RPMI7951 (cell line): ENCODE measurements at regions not wholly inside any gene's neighbourhood (a gene's known extent, or its start where the extent isn't known, plus 50 kb on each side); places are given as distances from the start of the nearest gene placed in this dataset.

Experiments used
- DNase-seq: peaks from one replicate; pipeline ENCODE4 v3.0.0-alpha.2; 2012; ENCODE audit warnings: low read depth

- DNase-seq = no peak
Observed at GRCh38 chr11:109043315-109043714, 378.4 kb downstream of the DDX10 start.

GRCh38 chr11:109046284-109046992 lies 375.6 kb upstream of the C11orf87 start:
- no peak for DNase-seq

DNA sequence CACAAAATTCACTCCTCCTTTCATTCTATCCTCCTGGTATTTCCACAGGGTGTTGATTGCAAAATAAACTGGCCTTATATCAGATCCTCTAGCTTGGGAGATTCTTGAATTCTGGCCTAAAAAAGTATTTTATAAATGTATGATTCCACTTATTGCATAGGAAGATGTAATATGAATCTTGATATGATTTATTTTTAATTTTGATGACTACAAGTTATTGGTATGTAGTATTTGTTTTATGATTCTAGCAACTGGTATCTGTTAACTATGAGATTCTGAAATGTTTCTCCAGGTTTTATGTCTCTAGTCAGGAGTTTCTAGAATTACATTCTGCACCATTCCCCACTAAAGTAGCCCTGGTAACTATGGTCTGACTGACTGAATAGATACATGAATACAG lies 373.9 kb upstream of the C11orf87 start:
- no peak for DNase-seq

- DNase-seq = no peak
Observed at GRCh38 chr11:109051200-109051599, 370.8 kb upstream of the C11orf87 start.

- DNase-seq = no peak
Observed at GRCh38 chr11:109059402-109059801, 362.6 kb upstream of the C11orf87 start.

GRCh38 chr11:109061394-109061793 lies 360.6 kb upstream of the C11orf87 start:
- no peak for DNase-seq

DNA sequence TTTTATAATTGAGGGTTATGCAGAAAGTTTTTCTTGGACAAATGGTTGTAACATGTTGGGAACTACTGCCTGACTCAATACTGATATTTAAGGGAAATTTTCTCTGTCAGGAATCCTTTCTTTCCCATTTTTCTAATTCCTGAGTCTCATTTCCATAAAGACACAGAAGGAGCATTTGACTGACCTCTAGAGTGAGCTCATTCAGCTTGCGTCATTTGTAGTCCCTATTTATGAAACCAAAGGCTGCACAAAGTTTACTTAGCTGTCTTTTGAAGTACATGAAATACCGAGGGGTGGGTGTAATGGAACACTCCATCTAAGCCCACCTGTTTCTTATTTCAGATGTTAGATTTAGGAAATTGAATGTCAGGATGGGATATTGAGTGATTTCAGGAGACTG lies 359.5 kb upstream of the C11orf87 start:
- DNase-seq = no peak

- no peak for DNase-seq
Observed at GRCh38 chr11:109062871-109063270, 359.1 kb upstream of the C11orf87 start.

- peak; percentile 23 for DNase-seq
Observed at GRCh38 chr11:109064618-109065311, 357.2 kb upstream of the C11orf87 start.

GRCh38 chr11:109071262-109071661 lies 350.7 kb upstream of the C11orf87 start:
- no peak for DNase-seq

- peak; percentile 6 for DNase-seq
Observed at GRCh38 chr11:109071712-109072524, 350.1 kb upstream of the C11orf87 start.

DNA sequence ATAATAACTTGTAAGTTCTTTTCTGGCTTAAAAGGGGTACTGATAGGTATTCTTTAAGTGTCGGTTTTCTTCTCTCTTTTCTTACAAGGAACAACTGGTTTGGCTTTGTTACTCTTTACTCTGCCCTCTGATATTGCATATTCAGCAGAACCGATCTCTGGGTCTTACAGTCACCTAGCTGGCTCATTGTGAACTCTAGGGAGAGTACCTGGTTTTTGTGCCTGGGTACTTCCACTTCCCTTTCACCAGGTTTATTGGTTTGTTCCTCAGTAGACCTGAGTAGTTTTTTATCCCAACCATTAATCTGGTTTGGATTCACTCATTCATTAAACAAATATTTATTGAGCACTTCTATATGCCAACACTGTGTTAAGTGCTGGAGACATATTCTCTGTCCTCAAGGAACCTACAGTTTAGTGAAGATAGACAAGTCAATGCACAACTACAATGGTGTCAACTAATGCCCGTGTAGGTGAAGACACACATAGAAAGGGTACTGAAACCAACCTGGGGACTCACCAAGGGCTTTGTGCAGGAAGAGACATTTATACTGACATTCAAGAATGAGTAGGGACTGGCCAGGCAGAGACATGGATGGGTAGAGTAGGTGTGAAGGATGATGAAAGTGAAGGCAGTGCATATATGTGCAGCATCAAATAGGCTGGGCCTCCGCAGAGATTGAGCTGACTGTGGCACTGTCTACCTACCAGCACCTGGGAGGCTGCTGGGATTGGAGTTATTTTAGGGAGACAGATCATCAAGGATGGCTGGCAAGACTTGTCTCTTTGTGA lies 348.8 kb upstream of the C11orf87 start:
- no peak for DNase-seq

DNA sequence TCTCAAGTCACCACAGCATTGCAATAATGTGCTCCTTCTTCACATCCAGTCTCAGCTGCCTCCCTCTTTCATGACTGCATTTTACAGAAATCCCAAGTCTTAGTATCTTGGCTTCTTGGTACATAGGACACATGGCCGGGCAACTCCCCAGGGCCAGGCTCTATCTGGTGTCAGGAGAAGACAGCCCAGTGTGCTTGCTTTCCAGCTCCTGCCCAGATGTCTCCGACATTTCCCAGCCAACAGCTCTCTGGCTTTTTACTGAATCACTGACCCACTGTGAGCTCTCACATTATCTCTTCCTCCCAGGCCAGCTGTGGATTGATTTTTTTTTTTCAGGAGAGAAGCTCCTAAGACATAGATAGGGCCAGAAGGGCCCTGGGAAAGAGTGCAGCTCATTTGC lies 346.0 kb upstream of the C11orf87 start:
- DNase-seq = no peak

- DNase-seq = no peak
Observed at GRCh38 chr11:109076870-109077269, 345.1 kb upstream of the C11orf87 start.

GRCh38 chr11:109077291-109077920 lies 344.6 kb upstream of the C11orf87 start:
- DNase-seq = no peak

- peak; percentile 71 for DNase-seq
Observed at GRCh38 chr11:109085708-109086373, 336.1 kb upstream of the C11orf87 start.

GRCh38 chr11:109086931-109087330 lies 335.1 kb upstream of the C11orf87 start:
- no peak for DNase-seq

- no peak for DNase-seq
Observed at GRCh38 chr11:109088086-109088485, 333.9 kb upstream of the C11orf87 start.

DNA sequence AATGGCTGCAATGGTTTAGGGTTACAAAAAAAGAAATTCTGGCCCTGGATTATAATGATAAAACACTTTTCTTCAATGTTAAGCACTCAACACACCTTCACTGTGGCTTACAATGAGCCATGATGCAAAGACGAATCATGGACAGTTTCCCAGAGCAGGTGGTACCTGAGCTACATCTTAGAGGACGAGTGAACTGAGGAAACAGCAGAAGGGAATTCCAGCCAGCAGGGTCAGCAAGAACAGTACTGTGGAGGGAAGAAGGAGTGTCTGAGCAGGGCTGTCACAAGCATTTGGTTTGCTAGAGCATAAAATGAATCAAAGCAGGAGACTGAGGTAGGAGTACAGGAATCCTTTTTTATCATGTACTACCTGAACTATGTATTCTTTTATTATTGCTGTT lies 332.8 kb upstream of the C11orf87 start:
- no peak for DNase-seq

GRCh38 chr11:109093354-109093753 lies 328.6 kb upstream of the C11orf87 start:
- no peak for DNase-seq

DNA sequence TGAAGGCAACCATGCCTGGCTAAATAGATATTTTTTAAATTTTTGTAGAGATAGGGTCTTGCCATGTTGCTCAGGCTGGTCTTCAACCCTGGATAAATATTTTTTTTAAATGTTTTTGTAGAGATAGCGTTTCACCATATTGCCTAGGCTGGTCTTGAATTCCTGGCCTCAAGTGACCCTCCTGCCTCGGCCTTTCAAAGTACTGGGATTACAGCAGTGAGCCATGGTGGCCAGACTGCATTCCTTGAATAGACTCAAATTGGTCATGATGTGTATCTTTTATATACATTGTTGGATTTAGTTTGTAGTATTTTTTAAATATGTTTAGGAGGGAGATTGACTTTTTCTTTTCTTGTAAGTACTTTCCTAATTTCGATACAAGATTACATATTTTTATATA lies 325.7 kb upstream of the C11orf87 start:
- no peak for DNase-seq
